ENCODE measurements at regions not wholly inside any gene's neighbourhood (a gene's known extent, or its start where the extent isn't known, plus 50 kb on each side); places are given as distances from the start of the nearest gene placed in this dataset.
A peak's percentile ranks its signal among the peaks of the same experiment; 100 is the strongest.

GRCh38 chr17:13420878-13421277 lies 180.9 kb downstream of the HS3ST3A1 start:
- intact Hi-C loops (cut with micrococcal nuclease; ENCODE audit: unreplicated experiment) = no loop called here
- no TSS peak for BruUV-seq (replicated peaks)

GRCh38 chr17:13420418-13420826 lies 181.3 kb downstream of the HS3ST3A1 start:
- ChIA-PET POLR2A (no interaction called here), CTCF (no interaction called here)
- peak overlapping the region; percentile 92 for H3K27ac Mint-ChIP-seq (ENCODE audit: unreplicated experiment)

More at GRCh38 chr17:13420878-13421277, 180.9 kb downstream of the HS3ST3A1 start:
- peaks cover 6% of the 10 kb centered on the region for H3K9me3 Mint-ChIP-seq (ENCODE audit: unreplicated experiment)
- H3K36me3 Mint-ChIP-seq (ENCODE audit: insufficient read depth, unreplicated experiment) = no peaks in the 10 kb centered on the region
- ChIA-PET CTCF (no interaction called here), POLR2A (no interaction called here)
- H3K4me1 Mint-ChIP-seq (ENCODE audit: low read depth, unreplicated experiment) = peaks cover 28% of the 10 kb centered on the region
- Histone ChIP-seq H3K36me3 (ENCODE audit: control insufficient read depth, insufficient read depth, low read length) (no peaks in the 10 kb centered on the region), H3K4me3 (ENCODE audit: low read depth, low read length) (no peak overlapping the region), H3K9me3 (no peaks in the 10 kb centered on the region), H3K27me3 (replicated peaks; ENCODE audit: control insufficient read depth, insufficient read depth, low read length) (no peaks in the 10 kb centered on the region), H3K4me1 (peaks cover 33% of the 10 kb centered on the region)
- TF ChIP-seq CTCF (IDR thresholded peaks at IDR 0.05; ENCODE audit: insufficient read depth in 1 of 2, low read depth in 1 of 2, low read length in 1 of 2, severe bottlenecking in 1 of 2, unreplicated experiment in 1 of 2) = no peak
- no peak overlapping the region for H3K4me3 Mint-ChIP-seq (ENCODE audit: unreplicated experiment)
- peak in 1 of 2 experiments; percentile 10 for DNase-seq
- no peaks in the 10 kb centered on the region for H3K27me3 Mint-ChIP-seq (ENCODE audit: insufficient read depth, unreplicated experiment)
- peak overlapping the region; percentile 92 for H3K27ac Mint-ChIP-seq (ENCODE audit: unreplicated experiment)

GRCh38 chr17:13419676-13420075 lies 182.1 kb downstream of the HS3ST3A1 start:
- TF ChIP-seq CTCF (IDR thresholded peaks at IDR 0.05; ENCODE audit: insufficient read depth in 1 of 2, low read depth in 1 of 2, low read length in 1 of 2, severe bottlenecking in 1 of 2, unreplicated experiment in 1 of 2) = no peak
- H3K9me3 ChIP-seq = no peaks in the 10 kb centered on the region
- no peak for DNase-seq
- Mint-ChIP-seq H3K9me3 (ENCODE audit: unreplicated experiment) (peaks cover 6% of the 10 kb centered on the region), H3K4me3 (ENCODE audit: unreplicated experiment) (no peak overlapping the region), H3K27ac (ENCODE audit: unreplicated experiment) (no peak overlapping the region), H3K4me1 (ENCODE audit: low read depth, unreplicated experiment) (peaks cover 28% of the 10 kb centered on the region), H3K27me3 (ENCODE audit: insufficient read depth, unreplicated experiment) (no peaks in the 10 kb centered on the region), H3K36me3 (ENCODE audit: insufficient read depth, unreplicated experiment) (no peaks in the 10 kb centered on the region)
- no TSS peak for BruUV-seq (replicated peaks)
- H3K27me3 ChIP-seq (replicated peaks; ENCODE audit: control insufficient read depth, insufficient read depth, low read length) = no peaks in the 10 kb centered on the region
- H3K36me3 ChIP-seq (ENCODE audit: control insufficient read depth, insufficient read depth, low read length) = no peaks in the 10 kb centered on the region
- H3K4me1 ChIP-seq = peaks cover 39% of the 10 kb centered on the region
- CTCF ChIA-PET = no interaction called here
- POLR2A ChIA-PET = no interaction called here
- H3K4me3 ChIP-seq (ENCODE audit: low read depth, low read length) = no peak overlapping the region
- intact Hi-C loops (cut with micrococcal nuclease; ENCODE audit: unreplicated experiment) = no loop called here

More at GRCh38 chr17:13420418-13420826, 181.3 kb downstream of the HS3ST3A1 start:
- Histone ChIP-seq H3K4me3 (ENCODE audit: low read depth, low read length) (no peak overlapping the region), H3K36me3 (ENCODE audit: control insufficient read depth, insufficient read depth, low read length) (no peaks in the 10 kb centered on the region), H3K9me3 (no peaks in the 10 kb centered on the region), H3K27me3 (replicated peaks; ENCODE audit: control insufficient read depth, insufficient read depth, low read length) (no peaks in the 10 kb centered on the region), H3K4me1 (peaks cover 38% of the 10 kb centered on the region)
- Mint-ChIP-seq H3K9me3 (ENCODE audit: unreplicated experiment) (peaks cover 6% of the 10 kb centered on the region), H3K4me3 (ENCODE audit: unreplicated experiment) (no peak overlapping the region), H3K36me3 (ENCODE audit: insufficient read depth, unreplicated experiment) (no peaks in the 10 kb centered on the region), H3K4me1 (ENCODE audit: low read depth, unreplicated experiment) (peaks cover 28% of the 10 kb centered on the region), H3K27me3 (ENCODE audit: insufficient read depth, unreplicated experiment) (no peaks in the 10 kb centered on the region)
- no TSS peak for BruUV-seq (replicated peaks)
- DNase-seq = no peak
- intact Hi-C loops (cut with micrococcal nuclease; ENCODE audit: unreplicated experiment) = no loop called here
- no peak for TF ChIP-seq CTCF (IDR thresholded peaks at IDR 0.05; ENCODE audit: insufficient read depth in 1 of 2, low read depth in 1 of 2, low read length in 1 of 2, severe bottlenecking in 1 of 2, unreplicated experiment in 1 of 2)
